Effector memory CD4-positive, alpha-beta T cell (primary cell): ENCODE measurements at regions not wholly inside any gene's neighbourhood (a gene's known extent, or its start where the extent isn't known, plus 50 kb on each side); places are given as distances from the start of the nearest gene placed in this dataset.

ENCODE experiments used
- DNase-seq, 3 donors: peaks; one replicate each; pipeline ENCODE4 v3.0.0-alpha.2; 2020
- H3K27ac ChIP-seq: 2 replicates; pipeline ENCODE4 v1.7.0; 2013; ENCODE audit warnings: mild to moderate bottlenecking, low read length, moderate library complexity; ENCODE audit not compliant: insufficient read depth, poor library complexity, severe bottlenecking
- H3K27me3 ChIP-seq: replicated peaks from 2 replicates; pipeline ENCODE4 v1.7.0; 2013; ENCODE audit warnings: mild to moderate bottlenecking, low read length; ENCODE audit not compliant: insufficient read depth, control insufficient read depth, poor library complexity, severe bottlenecking
- H3K36me3 ChIP-seq: 2 replicates; pipeline ENCODE4 v1.7.0; 2013; ENCODE audit warnings: mild to moderate bottlenecking, low read length, moderate library complexity; ENCODE audit not compliant: control insufficient read depth, insufficient read depth
- H3K4me1 ChIP-seq: 2 replicates; pipeline ENCODE4 v1.7.0; 2013; ENCODE audit warnings: low read length, mild to moderate bottlenecking; ENCODE audit not compliant: control insufficient read depth, insufficient read depth, poor library complexity, severe bottlenecking
- H3K4me3 ChIP-seq: 2 replicates; pipeline ENCODE4 v1.7.0; 2013; ENCODE audit warnings: low read length, low read depth, mild to moderate bottlenecking; ENCODE audit not compliant: insufficient read depth, poor library complexity, severe bottlenecking
- H3K9me3 ChIP-seq: 2 replicates; pipeline ENCODE4 v1.7.0; 2013; ENCODE audit warnings: mild to moderate bottlenecking, low read length, moderate library complexity; ENCODE audit not compliant: control insufficient read depth

GRCh38 chr6:163646866-163647265 lies 232.3 kb downstream of the QKI start:
- H3K9me3 ChIP-seq: no peaks in the 10 kb centered on the region
- H3K4me3 ChIP-seq: no peak overlapping the region
- H3K36me3 ChIP-seq: no peaks in the 10 kb centered on the region
- H3K4me1 ChIP-seq: no peaks in the 10 kb centered on the region
- no peak for DNase-seq
- H3K27me3 ChIP-seq: no peaks in the 10 kb centered on the region
- H3K27ac ChIP-seq: no peak overlapping the region

GRCh38 chr6:163646133-163646532 lies 231.6 kb downstream of the QKI start:
- H3K36me3 ChIP-seq: no peaks in the 10 kb centered on the region
- no peak overlapping the region for H3K27ac ChIP-seq
- DNase-seq: no peak
- no peak overlapping the region for H3K4me3 ChIP-seq
- no peaks in the 10 kb centered on the region for H3K27me3 ChIP-seq
- H3K9me3 ChIP-seq: no peaks in the 10 kb centered on the region
- H3K4me1 ChIP-seq: no peaks in the 10 kb centered on the region

- no peak for DNase-seq
- Histone ChIP-seq H3K4me3 (no peak overlapping the region), H3K4me1 (no peaks in the 10 kb centered on the region), H3K9me3 (no peaks in the 10 kb centered on the region), H3K27me3 (no peaks in the 10 kb centered on the region), H3K36me3 (no peaks in the 10 kb centered on the region), H3K27ac (no peak overlapping the region)
Observed at GRCh38 chr6:163645560-163645959, 231.0 kb downstream of the QKI start.

GRCh38 chr6:163643866-163644265 lies 229.3 kb downstream of the QKI start:
- Histone ChIP-seq H3K9me3 (no peaks in the 10 kb centered on the region), H3K4me3 (no peak overlapping the region), H3K27me3 (no peaks in the 10 kb centered on the region), H3K36me3 (no peaks in the 10 kb centered on the region), H3K4me1 (no peaks in the 10 kb centered on the region), H3K27ac (no peak overlapping the region)
- no peak for DNase-seq

- no peaks in the 10 kb centered on the region for H3K9me3 ChIP-seq
- H3K27me3 ChIP-seq: no peaks in the 10 kb centered on the region
- DNase-seq: no peak
- H3K36me3 ChIP-seq: no peaks in the 10 kb centered on the region
- no peak overlapping the region for H3K27ac ChIP-seq
- H3K4me1 ChIP-seq: no peaks in the 10 kb centered on the region
- H3K4me3 ChIP-seq: no peak overlapping the region
Observed at GRCh38 chr6:163641706-163642105, 227.2 kb downstream of the QKI start.

GRCh38 chr6:163640641-163641040 lies 226.1 kb downstream of the QKI start:
- H3K4me1 ChIP-seq: no peaks in the 10 kb centered on the region
- H3K9me3 ChIP-seq: no peaks in the 10 kb centered on the region
- H3K36me3 ChIP-seq: no peaks in the 10 kb centered on the region
- H3K4me3 ChIP-seq: no peak overlapping the region
- no peak for DNase-seq
- no peaks in the 10 kb centered on the region for H3K27me3 ChIP-seq
- no peak overlapping the region for H3K27ac ChIP-seq

- H3K27me3 ChIP-seq: no peaks in the 10 kb centered on the region
- H3K27ac ChIP-seq: no peak overlapping the region
- H3K4me1 ChIP-seq: no peaks in the 10 kb centered on the region
- no peak for DNase-seq
- H3K9me3 ChIP-seq: no peaks in the 10 kb centered on the region
- H3K36me3 ChIP-seq: no peaks in the 10 kb centered on the region
- no peak overlapping the region for H3K4me3 ChIP-seq
Observed at GRCh38 chr6:163637524-163637923, 223.0 kb downstream of the QKI start.

GRCh38 chr6:163635731-163636364 lies 221.3 kb downstream of the QKI start:
- no peaks in the 10 kb centered on the region for H3K36me3 ChIP-seq
- no peaks in the 10 kb centered on the region for H3K4me1 ChIP-seq
- no peak overlapping the region for H3K27ac ChIP-seq
- no peaks in the 10 kb centered on the region for H3K9me3 ChIP-seq
- H3K4me3 ChIP-seq: no peak overlapping the region
- DNase-seq: no peak
- H3K27me3 ChIP-seq: no peaks in the 10 kb centered on the region

- no peak for DNase-seq
- no peaks in the 10 kb centered on the region for H3K9me3 ChIP-seq
- H3K27ac ChIP-seq: no peak overlapping the region
- no peaks in the 10 kb centered on the region for H3K27me3 ChIP-seq
- no peaks in the 10 kb centered on the region for H3K4me1 ChIP-seq
- no peaks in the 10 kb centered on the region for H3K36me3 ChIP-seq
- no peak overlapping the region for H3K4me3 ChIP-seq
Observed at GRCh38 chr6:163635315-163635714, 220.8 kb downstream of the QKI start.

- H3K4me1 ChIP-seq: no peaks in the 10 kb centered on the region
- H3K36me3 ChIP-seq: no peaks in the 10 kb centered on the region
Observed at GRCh38 chr6:163634211-163635171, 220.0 kb downstream of the QKI start.

More at GRCh38 chr6:163634211-163635171, 220.0 kb downstream of the QKI start:
- Histone ChIP-seq H3K27me3 (no peaks in the 10 kb centered on the region), H3K9me3 (no peaks in the 10 kb centered on the region), H3K27ac (no peak overlapping the region), H3K4me3 (no peak overlapping the region)
- DNase-seq: no peak
